Vagina (tissue), 2 donors: ENCODE measurements at regions not wholly inside any gene's neighbourhood (a gene's known extent, or its start where the extent isn't known, plus 50 kb on each side); places are given as distances from the start of the nearest gene placed in this dataset.

Experiments used
- DNase-seq, 2 donors: peaks; one replicate each; pipeline ENCODE4 v3.0.0-alpha.2; 2017; ENCODE audit errors: extremely low spot score in 2 of 2
- H3K27ac ChIP-seq: fragments of 200-600 bp; sonication (generic); one replicate; pipeline ENCODE4 v1.5.1; 2019
- H3K27me3 ChIP-seq: fragments of 200-600 bp; sonication (generic); one replicate; pipeline ENCODE4 v1.5.1; 2019
- H3K36me3 ChIP-seq, 2 donors: fragments of 200-600 bp; sonication (generic); one replicate each; pipeline ENCODE4 v1.5.1; 2017 to 2019
- H3K4me1 ChIP-seq: fragments of 200-600 bp; sonication (generic); one replicate; pipeline ENCODE4 v1.5.1; 2019
- H3K4me3 ChIP-seq, 2 donors: fragments of 200-600 bp; sonication (generic); 1 replicate in 1 of 2; 2 replicates in 1 of 2; pipeline ENCODE4 v1.5.1; 2016 to 2019
- H3K9me3 ChIP-seq: fragments of 200-600 bp; sonication (generic); one replicate; pipeline ENCODE4 v1.5.1; 2019
- CTCF ChIP-seq, 3 experiments: fragments of 450-650 bp in 2 of 3; fragments of 200-600 bp in 1 of 3; sonication (generic) in 1 of 3; IDR thresholded peaks; one replicate each; pipeline ENCODE4 v1.5.1; 2017 to 2019; ENCODE audit warnings: antibody characterized with exemption in 3 of 3, mild to moderate bottlenecking in 2 of 3, moderate library complexity in 2 of 3
- POLR2A ChIP-seq, 2 donors: fragments of 450-650 bp; IDR thresholded peaks; one replicate each; pipeline ENCODE4 v1.6.1; 2017; ENCODE audit warnings: antibody characterized with exemption in 2 of 2, mild to moderate bottlenecking in 2 of 2, moderate library complexity in 2 of 2
- POLR2AphosphoS5 ChIP-seq, 2 donors: sonication (generic); formaldehyde crosslinking; IDR thresholded peaks; one replicate each; pipeline ENCODE4 v1.9.0; 2017; ENCODE audit warnings: antibody characterized with exemption in 2 of 2, mild to moderate bottlenecking in 2 of 2, low read depth in 1 of 2; ENCODE audit not compliant: insufficient read depth in 1 of 2
- intact Hi-C: fragments of 100-400 bp; cut with DNase I; formaldehyde crosslinking; loops from one replicate; pipeline ENCODE4 v1.15.1; 2023

GRCh38 chr9:7659766-7660165 lies 139.8 kb downstream of the DMAC1 start:
- Histone ChIP-seq H3K9me3 (no peaks in the 10 kb centered on the region), H3K4me3 (no peak overlapping the region), H3K36me3 (no peaks in the 10 kb centered on the region), H3K27me3 (no peaks in the 10 kb centered on the region), H3K4me1 (no peaks in the 10 kb centered on the region), H3K27ac (no peak overlapping the region)
- no peak for TF ChIP-seq POLR2AphosphoS5 (IDR thresholded peaks at IDR 0.05; ENCODE audit: insufficient read depth in 1 of 2, low read depth in 1 of 2)
- no peak for TF ChIP-seq POLR2A (IDR thresholded peaks at IDR 0.05)
- TF ChIP-seq CTCF (IDR thresholded peaks at IDR 0.05), result no peak
- DNase-seq, result no peak
- intact Hi-C loops, result no loop called here

GRCh38 chr9:7656636-7657035 lies 142.9 kb downstream of the DMAC1 start:
- no peak overlapping the region for H3K4me3 ChIP-seq
- H3K9me3 ChIP-seq, result no peaks in the 10 kb centered on the region
- intact Hi-C loops, result no loop called here
- H3K36me3 ChIP-seq, result no peaks in the 10 kb centered on the region
- no peaks in the 10 kb centered on the region for H3K4me1 ChIP-seq
- no peak overlapping the region for H3K27ac ChIP-seq
- no peak for DNase-seq
- TF ChIP-seq CTCF (IDR thresholded peaks at IDR 0.05), result no peak
- TF ChIP-seq POLR2AphosphoS5 (IDR thresholded peaks at IDR 0.05; ENCODE audit: insufficient read depth in 1 of 2, low read depth in 1 of 2), result no peak
- no peak for TF ChIP-seq POLR2A (IDR thresholded peaks at IDR 0.05)
- no peaks in the 10 kb centered on the region for H3K27me3 ChIP-seq

DNA sequence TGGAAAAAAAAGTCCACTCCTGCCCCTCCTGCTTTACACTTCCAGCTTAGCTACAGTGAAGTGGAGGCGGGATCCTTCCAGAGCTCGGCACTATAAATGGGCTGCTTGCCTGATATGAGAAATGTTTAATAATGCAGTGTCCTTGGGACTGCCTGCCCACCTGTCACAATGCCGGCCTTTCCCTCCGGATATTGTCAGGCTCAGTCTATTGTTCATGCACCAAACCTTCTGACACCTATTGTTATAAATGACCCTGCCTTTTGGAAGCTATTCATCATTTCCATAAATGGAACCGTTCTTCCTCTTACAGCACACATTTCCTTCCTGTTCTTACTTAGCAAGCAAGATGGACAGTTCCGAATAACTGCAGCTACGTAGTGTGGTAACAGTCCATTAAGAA lies 146.3 kb downstream of the DMAC1 start:
- no peaks in the 10 kb centered on the region for H3K4me1 ChIP-seq
- no peak overlapping the region for H3K27ac ChIP-seq
- no peak for DNase-seq
- H3K36me3 ChIP-seq, result no peaks in the 10 kb centered on the region
- H3K9me3 ChIP-seq, result no peaks in the 10 kb centered on the region
- H3K4me3 ChIP-seq, result no peak overlapping the region
- intact Hi-C loops, result no loop called here
- TF ChIP-seq POLR2A (IDR thresholded peaks at IDR 0.05) (no peak), POLR2AphosphoS5 (IDR thresholded peaks at IDR 0.05; ENCODE audit: insufficient read depth in 1 of 2, low read depth in 1 of 2) (no peak), CTCF (IDR thresholded peaks at IDR 0.05) (no peak)
- H3K27me3 ChIP-seq, result no peaks in the 10 kb centered on the region

- TF ChIP-seq POLR2AphosphoS5 (IDR thresholded peaks at IDR 0.05; ENCODE audit: insufficient read depth in 1 of 2, low read depth in 1 of 2) (no peak), CTCF (IDR thresholded peaks at IDR 0.05) (no peak), POLR2A (IDR thresholded peaks at IDR 0.05) (no peak)
- H3K9me3 ChIP-seq, result no peaks in the 10 kb centered on the region
- DNase-seq, result no peak
- no peak overlapping the region for H3K4me3 ChIP-seq
- intact Hi-C loops, result no loop called here
- H3K27me3 ChIP-seq, result no peaks in the 10 kb centered on the region
- no peaks in the 10 kb centered on the region for H3K36me3 ChIP-seq
- H3K27ac ChIP-seq, result no peak overlapping the region
- H3K4me1 ChIP-seq, result no peaks in the 10 kb centered on the region
Observed at GRCh38 chr9:7640231-7640630, 159.3 kb downstream of the DMAC1 start.

- no peaks in the 10 kb centered on the region for H3K36me3 ChIP-seq
- no peak for TF ChIP-seq POLR2A (IDR thresholded peaks at IDR 0.05)
- TF ChIP-seq CTCF (IDR thresholded peaks at IDR 0.05), result no peak
- no peak for TF ChIP-seq POLR2AphosphoS5 (IDR thresholded peaks at IDR 0.05; ENCODE audit: insufficient read depth in 1 of 2, low read depth in 1 of 2)
- no peak overlapping the region for H3K27ac ChIP-seq
- H3K27me3 ChIP-seq, result no peaks in the 10 kb centered on the region
- no peaks in the 10 kb centered on the region for H3K4me1 ChIP-seq
- intact Hi-C loops, result no loop called here
- no peak overlapping the region for H3K4me3 ChIP-seq
- H3K9me3 ChIP-seq, result no peaks in the 10 kb centered on the region
- DNase-seq, result no peak
Observed at GRCh38 chr9:7639471-7639870, 160.1 kb downstream of the DMAC1 start.
